ENCODE measurements at regions not wholly inside any gene's neighbourhood (a gene's known extent, or its start where the extent isn't known, plus 50 kb on each side); places are given as distances from the start of the nearest gene placed in this dataset.

GRCh38 chr6:166839569-166839968, 116.8 kb downstream of the RNASET2 start:
- TF ChIP-seq GATA3 (IDR thresholded peaks at IDR 0.05; ENCODE audit: low read depth, low read length) = no peak
- no peak for TF ChIP-seq GATA2 (IDR thresholded peaks at IDR 0.05; ENCODE audit: low read depth, low read length)
